Psoas muscle (tissue), 7 donors: ENCODE measurements at regions not wholly inside any gene's neighbourhood (a gene's known extent, or its start where the extent isn't known, plus 50 kb on each side); places are given as distances from the start of the nearest gene placed in this dataset.

ENCODE experiments used
- ATAC-seq, 4 donors: fragments of 200-7000 bp; cut with Tn5 transposase; one replicate each; pipeline ENCODE4 v1.9.1; 2020; ENCODE audit warnings: moderate library complexity in 3 of 4, mild to moderate bottlenecking in 2 of 4
- DNase-seq, 2 donors: peaks; one replicate each; pipeline ENCODE4 v3.0.0-alpha.2; 2020
- H3K27ac ChIP-seq: fragments of 200-600 bp; one replicate; pipeline ENCODE4 v1.8.0; 2022
- H3K27me3 ChIP-seq, 3 donors: fragments of 200-600 bp in 1 of 3; one replicate each; pipeline versions ENCODE4 v1.6.1 to v1.8.0; 2013 to 2022; ENCODE audit warnings: low read length in 2 of 3, mild to moderate bottlenecking in 2 of 3, moderate library complexity in 1 of 3; ENCODE audit not compliant: insufficient read depth in 3 of 3
- H3K36me3 ChIP-seq, 2 donors: fragments of 200-600 bp in 1 of 2; one replicate each; pipeline versions ENCODE4 v1.6.1 to v1.8.0; 2013 to 2022; ENCODE audit warnings: low read depth in 1 of 2, mild to moderate bottlenecking in 1 of 2, moderate library complexity in 1 of 2; ENCODE audit not compliant: insufficient read depth in 1 of 2
- H3K4me1 ChIP-seq: fragments of 200-600 bp; one replicate; pipeline ENCODE4 v1.8.0; 2022
- H3K4me3 ChIP-seq: fragments of 200-600 bp; one replicate; pipeline ENCODE4 v1.8.0; 2022; ENCODE audit warnings: mild to moderate bottlenecking
- H3K9me3 ChIP-seq: fragments of 200-600 bp; one replicate; pipeline ENCODE4 v1.8.0; 2022
- CTCF ChIP-seq: fragments of 200-600 bp; IDR thresholded peaks from one replicate; pipeline ENCODE4 v1.8.0; 2022; ENCODE audit warnings: antibody characterized with exemption
- WGBS, 3 donors: extraction: QIAGEN DNeasy Blood & Tissue Kit; methylation state at CpG; one replicate each; pipeline versions ENCODE4 v1.1.6 to v1.1.7; 2013; 5-methylcytosine and 5-hydroxymethylcytosine counted together
- intact Hi-C, 2 donors: fragments of 100-400 bp; cut with DNase I; formaldehyde crosslinking; loops; one replicate each; pipeline versions ENCODE4 v1.11.0 to v1.14.2; 2022
- donor health status: healthy with polysubstance abuse.
- donor health status: DM: no; HTN: no; CAD: no; lungs with moderate emphysema.
- donor health status: Bipolar disorder and iron deficiency.
- donor health status: healthy.
- donor health status: DM: yes; HTN: yes; CAD: no.
- donor health status: DM: no; HTN: no; CAD: no.
- donor health status: DM: yes; HTN: yes; CAD: no.

GRCh38 chr5:145554399-145554798, 280.7 kb downstream of the PRELID2 start:
- DNase-seq (no peak), ATAC-seq (no peak)
- intact Hi-C loops: no loop called here
- Histone ChIP-seq H3K4me3 (no peak overlapping the region), H3K9me3 (no peaks in the 10 kb centered on the region), H3K36me3 (no peaks in the 10 kb centered on the region), H3K27me3 (no peaks in the 10 kb centered on the region), H3K27ac (no peak overlapping the region), H3K4me1 (no peaks in the 10 kb centered on the region)
- TF ChIP-seq CTCF: no peak

DNA sequence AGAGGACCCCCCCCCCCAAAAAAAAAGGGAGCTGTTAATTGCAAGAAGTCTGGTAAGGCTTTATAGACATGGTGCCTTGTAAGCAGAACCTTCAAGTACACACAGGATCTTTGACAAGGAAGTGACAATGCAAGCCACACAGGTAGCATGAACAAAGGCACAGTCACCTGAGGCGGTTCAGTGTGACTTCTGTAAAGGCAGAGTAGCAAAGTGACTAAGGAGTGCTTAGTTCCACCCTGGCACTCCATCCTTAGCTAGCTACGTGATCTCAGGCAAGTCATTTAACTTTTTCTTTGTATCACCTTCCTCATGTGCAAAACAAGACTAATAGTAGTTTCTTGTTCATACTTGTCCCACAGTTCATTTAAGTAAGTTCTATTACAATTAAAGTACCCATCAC, 282.0 kb downstream of the PRELID2 start:
- no peak for ATAC-seq
- DNase-seq: no peak
- no peak overlapping the region for H3K27ac ChIP-seq
- no peak overlapping the region for H3K4me3 ChIP-seq
- H3K9me3 ChIP-seq: no peaks in the 10 kb centered on the region
- no peak for TF ChIP-seq CTCF
- WGBS, 3 donors: 86 to 95% (median 94%) methylated on average over 2 of the region's 2 CpGs
- H3K27me3 ChIP-seq: no peaks in the 10 kb centered on the region
- no peaks in the 10 kb centered on the region for H3K36me3 ChIP-seq
- intact Hi-C loops: no loop called here
- H3K4me1 ChIP-seq: no peaks in the 10 kb centered on the region

GRCh38 chr5:145551714-145552113, 283.4 kb downstream of the PRELID2 start:
- 50 to 86% (median 84%) methylated on average over 1 of the region's 1 CpG for WGBS, 3 donors
- intact Hi-C loops: no loop called here
- no peaks in the 10 kb centered on the region for H3K27me3 ChIP-seq
- ATAC-seq (no peak), DNase-seq (no peak)
- no peak overlapping the region for H3K4me3 ChIP-seq
- no peak for TF ChIP-seq CTCF
- no peaks in the 10 kb centered on the region for H3K9me3 ChIP-seq
- no peak overlapping the region for H3K27ac ChIP-seq
- H3K4me1 ChIP-seq: no peaks in the 10 kb centered on the region
- H3K36me3 ChIP-seq: no peaks in the 10 kb centered on the region

DNA sequence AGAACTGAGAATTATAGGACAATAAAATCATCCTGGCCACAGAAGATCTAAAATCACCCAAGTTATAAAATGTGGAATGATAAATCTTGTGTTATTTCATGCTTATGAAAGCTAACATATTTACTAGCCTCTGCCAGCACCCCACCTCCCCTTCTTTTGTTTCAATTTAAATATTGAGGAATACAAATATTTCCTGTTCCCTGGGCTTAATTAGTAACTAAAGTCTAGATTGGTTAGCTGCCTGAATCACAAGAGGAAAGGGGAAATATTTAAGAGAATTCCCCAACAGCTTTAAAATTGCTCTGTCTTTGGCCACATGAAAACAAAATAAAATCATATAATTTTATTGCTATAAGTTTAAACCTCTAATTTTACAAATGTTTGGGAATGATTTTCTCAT, 287.0 kb downstream of the PRELID2 start:
- no peak for TF ChIP-seq CTCF
- ATAC-seq (no peak), DNase-seq (no peak)
- intact Hi-C loops: no loop called here
- Histone ChIP-seq H3K4me1 (no peaks in the 10 kb centered on the region), H3K9me3 (no peaks in the 10 kb centered on the region), H3K4me3 (no peak overlapping the region), H3K27ac (no peak overlapping the region), H3K27me3 (no peaks in the 10 kb centered on the region), H3K36me3 (no peaks in the 10 kb centered on the region)

GRCh38 chr5:145544401-145544800, 290.7 kb downstream of the PRELID2 start:
- Histone ChIP-seq H3K9me3 (no peaks in the 10 kb centered on the region), H3K4me1 (no peaks in the 10 kb centered on the region), H3K4me3 (no peak overlapping the region), H3K36me3 (no peaks in the 10 kb centered on the region), H3K27ac (no peak overlapping the region), H3K27me3 (no peaks in the 10 kb centered on the region)
- intact Hi-C loops: no loop called here
- no peak for TF ChIP-seq CTCF
- ATAC-seq (no peak), DNase-seq (no peak)
